AG09309 (cell line): ENCODE measurements at regions not wholly inside any gene's neighbourhood (a gene's known extent, or its start where the extent isn't known, plus 50 kb on each side); places are given as distances from the start of the nearest gene placed in this dataset.
A peak's percentile ranks its signal among the peaks of the same experiment; 100 is the strongest.

Experiments used
- DNase-seq: peaks from one replicate; pipeline ENCODE4 v3.0.0-alpha.2; 2010; ENCODE audit warnings: low read depth
- H3K4me3 ChIP-seq: 2 replicates; pipeline ENCODE4 v1.5.1; 2011; ENCODE audit warnings: mild to moderate bottlenecking, low read depth, low read length, moderate library complexity; ENCODE audit not compliant: control insufficient read depth
- CTCF ChIP-seq: IDR thresholded peaks from 2 replicates; pipeline ENCODE4 v1.5.1; 2011; ENCODE audit warnings: mild to moderate bottlenecking, low read depth, low read length, inconsistent platforms; ENCODE audit not compliant: insufficient read depth, control insufficient read depth; ENCODE audit errors: missing control alignments

DNA sequence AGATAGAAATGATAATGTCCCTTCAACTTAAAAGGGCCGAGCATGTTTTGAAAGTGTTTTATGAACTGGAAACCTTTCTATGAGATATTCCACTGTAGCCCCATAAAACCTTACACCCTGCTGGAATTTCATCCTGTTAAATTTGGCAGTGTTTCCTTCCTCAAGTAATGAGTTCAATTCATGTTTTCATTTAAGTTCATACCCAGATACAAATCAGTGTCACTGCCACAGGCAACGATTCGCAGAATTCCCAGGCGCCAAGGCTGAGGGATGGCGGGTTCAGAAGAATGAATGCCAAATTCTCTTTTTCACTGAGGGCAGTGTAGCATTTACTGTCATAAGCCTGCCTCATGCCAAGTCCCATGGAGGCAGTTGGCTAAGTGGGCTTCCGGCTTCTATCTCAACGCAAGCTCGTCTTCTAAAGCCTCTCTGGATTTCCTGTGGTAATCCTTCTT lies 511.8 kb upstream of the ID4 start:
- H3K4me3 ChIP-seq, result no peak overlapping the region
- peak; percentile 49 for DNase-seq
- no peak for TF ChIP-seq CTCF

DNA sequence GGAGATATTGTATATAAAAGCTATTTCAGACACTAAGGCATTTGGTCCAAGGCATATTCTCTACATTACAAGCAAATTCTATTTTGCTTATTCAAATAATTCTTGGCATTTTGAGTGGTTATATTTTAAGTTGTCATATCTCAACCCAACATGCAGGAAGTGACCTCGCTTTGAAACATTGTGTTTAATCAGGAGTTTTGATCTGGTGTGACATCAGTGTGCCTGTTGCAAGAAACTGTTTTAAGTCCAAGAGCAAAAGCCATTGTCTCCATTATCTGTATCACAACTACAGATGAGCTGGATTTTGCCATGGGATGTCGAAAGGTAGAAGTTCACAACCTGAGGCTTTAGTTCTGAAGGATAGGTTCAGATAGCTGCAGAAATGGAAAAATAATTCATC lies 509.9 kb upstream of the ID4 start:
- no peak for DNase-seq
- no peak overlapping the region for H3K4me3 ChIP-seq
- TF ChIP-seq CTCF, result no peak

DNA sequence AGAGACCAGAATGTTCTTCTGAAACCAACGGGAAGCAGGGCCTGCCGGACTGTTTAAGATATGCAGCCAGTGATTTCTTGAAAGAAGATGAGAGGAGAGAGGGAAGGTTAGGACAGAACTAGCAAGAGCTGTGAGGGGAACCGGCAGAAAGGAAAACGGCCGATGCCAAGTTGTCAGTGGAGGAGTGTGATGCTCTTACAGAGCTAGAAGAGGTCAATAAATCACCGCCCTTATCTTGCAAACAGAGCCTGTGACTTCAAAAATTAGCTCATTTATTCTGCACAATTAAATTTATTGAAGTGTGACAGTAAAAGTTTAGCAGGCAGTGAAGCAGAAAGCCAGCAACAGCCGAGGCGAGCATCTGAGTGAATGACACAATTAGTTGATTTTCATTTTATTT lies 509.5 kb upstream of the ID4 start:
- no peak overlapping the region for H3K4me3 ChIP-seq
- DNase-seq, result no peak
- no peak for TF ChIP-seq CTCF

DNA sequence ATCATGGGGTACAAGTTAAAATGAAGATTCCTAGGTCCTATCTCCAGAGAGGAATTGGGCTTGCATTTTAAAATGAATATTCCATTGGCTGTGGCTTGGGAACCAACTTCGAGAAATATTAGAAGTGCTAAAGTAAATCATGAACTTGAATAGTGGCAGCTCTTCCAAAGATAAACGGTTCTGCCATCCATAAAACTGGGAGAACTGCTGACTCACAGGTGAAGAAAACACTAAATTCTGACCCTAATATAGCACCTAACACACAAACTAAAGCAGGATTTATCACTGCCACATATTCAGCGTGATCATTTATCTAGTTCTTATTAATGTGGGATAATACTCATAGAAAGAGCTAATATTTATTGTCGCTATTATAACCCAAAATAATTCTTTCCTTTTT lies 508.1 kb upstream of the ID4 start:
- no peak for DNase-seq
- no peak for TF ChIP-seq CTCF
- no peak overlapping the region for H3K4me3 ChIP-seq

- no peak for TF ChIP-seq CTCF
- no peak for DNase-seq
- no peak overlapping the region for H3K4me3 ChIP-seq
Measured at GRCh38 chr6:19331089-19331488, 506.1 kb upstream of the ID4 start.

GRCh38 chr6:19332806-19333460 lies 504.2 kb upstream of the ID4 start:
- no peak overlapping the region for H3K4me3 ChIP-seq
- no peak for DNase-seq
- TF ChIP-seq CTCF, result no peak
